ENCODE measurements at regions not wholly inside any gene's neighbourhood (a gene's known extent, or its start where the extent isn't known, plus 50 kb on each side); places are given as distances from the start of the nearest gene placed in this dataset.
"Not testable (repeated sequence)": the region's sequence is repeated elsewhere in the genome, so short reads cannot be mapped to it uniquely, and the experiment has no call there.

DNA sequence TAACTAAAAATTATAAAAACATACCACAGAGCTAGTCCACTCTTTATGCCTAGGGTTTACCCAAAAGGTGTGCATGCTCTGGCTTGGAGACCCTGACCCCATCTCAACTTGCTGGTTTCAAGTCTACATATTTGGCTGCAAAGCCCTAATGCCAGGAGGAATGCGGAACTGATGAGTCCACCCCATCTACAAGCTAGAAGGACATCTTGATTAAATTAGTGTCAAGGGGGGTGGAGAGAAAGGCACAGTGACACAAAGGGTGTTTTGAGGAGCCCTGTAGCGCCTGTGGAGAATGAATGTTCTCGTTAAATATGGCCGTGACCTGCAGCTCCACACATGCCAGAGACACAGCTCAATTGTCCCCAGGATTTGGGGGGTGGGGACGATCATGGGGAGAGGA, 104.1 kb upstream of the IKBKE start:
- TF ChIP-seq ZNF384 (IDR thresholded peaks at IDR 0.05); SP1 (IDR thresholded peaks at IDR 0.05); ARNT (IDR thresholded peaks at IDR 0.05); NFRKB (IDR thresholded peaks at IDR 0.05); FOXK2 (IDR thresholded peaks at IDR 0.05); SUZ12 (IDR thresholded peaks at IDR 0.05); FOXA1 (IDR thresholded peaks at IDR 0.05); BHLHE40 (IDR thresholded peaks at IDR 0.05; ENCODE audit: borderline replicate concordance); CTBP1 (IDR thresholded peaks at IDR 0.05; ENCODE audit: borderline replicate concordance); TARDBP (IDR thresholded peaks at IDR 0.05); FOXM1 (IDR thresholded peaks at IDR 0.05; ENCODE audit: borderline replicate concordance); LEF1 (IDR thresholded peaks at IDR 0.05; ENCODE audit: borderline replicate concordance); HDGF (IDR thresholded peaks at IDR 0.05; ENCODE audit: borderline replicate concordance): not testable (repeated sequence)

All from HEK293T (cell line).